ENCODE measurements at regions not wholly inside any gene's neighbourhood (a gene's known extent, or its start where the extent isn't known, plus 50 kb on each side); places are given as distances from the start of the nearest gene placed in this dataset.
"Not testable (repeated sequence)": the region's sequence is repeated elsewhere in the genome, so short reads cannot be mapped to it uniquely, and the experiment has no call there.

DNA sequence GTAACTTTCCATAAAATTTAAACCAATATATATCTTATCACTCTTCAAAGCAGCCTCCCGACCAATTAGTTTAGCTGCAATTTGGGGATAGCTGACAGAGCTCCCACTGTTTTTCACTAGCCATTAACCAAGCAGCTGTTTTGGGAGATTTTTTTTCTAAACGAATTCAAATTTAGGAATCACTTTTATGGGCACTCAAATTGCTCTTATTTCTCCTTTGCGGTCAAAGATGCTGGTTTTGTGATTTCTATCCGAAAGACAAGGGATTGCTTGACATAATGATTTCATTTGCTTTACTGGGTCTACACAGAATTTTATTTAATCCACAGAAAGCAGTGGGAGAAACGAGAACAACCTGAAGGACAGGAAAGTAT, 505.7 kb upstream of the IL12A start:
- DNase-seq: no peak

DNA sequence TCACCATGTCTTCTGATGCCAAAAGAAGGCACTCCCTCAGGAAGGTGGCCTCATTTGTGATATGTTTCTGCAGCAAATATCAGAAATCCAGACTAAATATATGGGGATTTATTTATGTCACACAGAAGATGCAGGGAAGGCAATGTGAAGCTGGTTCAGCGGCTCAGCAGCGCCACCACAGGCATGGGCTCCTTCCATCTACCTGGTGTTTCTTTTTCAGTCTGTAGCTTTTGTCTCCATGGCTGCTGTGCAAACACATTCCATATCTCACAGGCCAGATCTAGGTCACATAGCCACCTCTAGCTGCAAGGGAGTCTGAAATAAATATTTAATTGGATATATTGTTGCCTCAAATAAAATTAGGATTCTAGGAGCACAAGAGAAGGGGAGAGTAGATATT, 502.1 kb upstream of the IL12A start:
- DNase-seq: no peak

- DNase-seq: no peak
Observed at GRCh38 chr3:159487304-159487703, 501.3 kb upstream of the IL12A start.

DNA sequence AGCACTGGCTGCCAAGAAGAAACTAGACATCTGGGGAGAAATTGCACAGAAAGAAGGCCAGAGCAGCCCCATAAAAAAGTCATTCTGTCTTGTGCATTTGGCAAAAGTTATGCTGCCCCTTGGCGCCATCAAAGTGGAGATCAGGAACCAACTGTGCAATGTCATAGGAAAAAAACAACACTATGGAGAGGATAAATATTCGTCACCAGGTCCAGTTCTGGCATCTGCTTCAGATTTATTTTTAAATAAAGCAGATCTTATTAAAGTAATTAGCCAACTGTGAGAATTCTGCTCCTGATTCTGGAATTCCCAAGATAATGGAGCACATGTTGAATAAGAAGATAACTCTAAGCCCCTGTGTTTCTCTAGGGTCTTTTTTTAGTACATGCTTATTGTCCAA, 500.0 kb upstream of the IL12A start:
- DNase-seq: no peak

- no peak for DNase-seq
Observed at GRCh38 chr3:159497361-159497760, 491.3 kb upstream of the IL12A start.

GRCh38 chr3:159499031-159499793, 489.4 kb upstream of the IL12A start:
- no peak for DNase-seq

GRCh38 chr3:159501029-159501428, 487.6 kb upstream of the IL12A start:
- DNase-seq: no peak

DNA sequence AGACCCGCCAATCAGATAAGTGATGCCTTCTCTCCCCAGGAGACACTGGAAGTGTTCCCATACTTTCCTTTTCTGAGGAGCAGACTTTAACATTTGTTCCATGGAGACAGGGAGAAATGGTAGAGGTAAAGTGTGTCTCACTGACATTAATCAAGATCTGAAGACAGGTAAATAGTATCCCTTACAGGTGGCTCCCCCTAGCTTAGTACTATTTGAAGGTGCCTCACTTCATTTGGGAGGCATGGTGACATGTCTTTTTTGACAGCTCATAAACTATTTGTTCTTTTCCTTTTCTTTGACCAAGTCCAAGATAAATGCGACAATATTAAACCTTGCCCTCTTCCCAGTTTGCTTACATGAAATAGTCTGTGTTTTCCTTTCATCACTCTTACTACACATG, 485.6 kb upstream of the IL12A start:
- DNase-seq: no peak

GRCh38 chr3:159510988-159511387, 477.6 kb upstream of the IL12A start:
- not testable (repeated sequence) for DNase-seq

GRCh38 chr3:159513444-159513843, 475.2 kb upstream of the IL12A start:
- DNase-seq: no peak

DNA sequence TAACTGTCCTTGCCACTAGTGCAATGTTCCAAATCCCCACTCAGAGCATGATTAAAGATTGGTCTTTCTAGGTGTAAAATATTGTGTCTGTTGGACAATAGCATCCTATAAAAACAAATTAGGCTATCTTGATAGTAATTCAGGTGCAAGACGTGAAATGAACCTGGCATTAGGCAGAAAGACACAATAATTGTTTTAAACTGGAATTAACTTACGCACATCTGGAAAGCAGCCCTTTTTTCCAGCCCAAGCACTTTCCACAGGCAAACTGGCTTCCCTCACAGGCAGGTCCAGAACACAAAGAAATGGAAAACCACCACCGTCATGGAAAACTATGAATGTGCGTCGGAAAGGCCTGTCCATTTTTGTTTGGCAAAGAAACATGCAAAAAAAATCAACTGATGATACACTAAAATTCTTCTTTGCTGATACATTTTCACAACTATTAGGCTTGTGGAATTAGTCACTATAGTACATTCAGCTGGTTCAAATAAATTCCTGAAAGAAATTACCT, 474.7 kb upstream of the IL12A start:
- no peak for DNase-seq

DNA sequence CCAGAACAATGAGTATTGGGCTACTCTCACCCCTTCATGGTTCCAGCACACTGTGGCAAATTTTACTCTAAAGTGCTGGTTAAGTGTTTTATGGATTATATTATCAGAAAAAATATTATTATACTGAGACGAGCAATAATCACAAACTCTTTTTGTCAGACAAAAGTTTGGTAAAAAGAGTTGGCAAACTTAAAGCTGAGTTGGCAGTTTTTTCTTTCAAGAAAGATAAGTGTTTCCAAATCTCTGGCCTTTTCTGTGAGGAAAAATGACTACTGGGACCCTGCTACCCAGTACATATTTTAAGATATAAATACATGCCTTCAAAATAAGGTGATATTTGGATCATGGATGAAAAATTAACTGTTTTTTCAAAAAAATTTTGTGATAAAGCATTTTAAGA, 471.5 kb upstream of the IL12A start:
- DNase-seq: no peak

- DNase-seq: no peak
Observed at GRCh38 chr3:159520638-159521037, 468.0 kb upstream of the IL12A start.

DNA sequence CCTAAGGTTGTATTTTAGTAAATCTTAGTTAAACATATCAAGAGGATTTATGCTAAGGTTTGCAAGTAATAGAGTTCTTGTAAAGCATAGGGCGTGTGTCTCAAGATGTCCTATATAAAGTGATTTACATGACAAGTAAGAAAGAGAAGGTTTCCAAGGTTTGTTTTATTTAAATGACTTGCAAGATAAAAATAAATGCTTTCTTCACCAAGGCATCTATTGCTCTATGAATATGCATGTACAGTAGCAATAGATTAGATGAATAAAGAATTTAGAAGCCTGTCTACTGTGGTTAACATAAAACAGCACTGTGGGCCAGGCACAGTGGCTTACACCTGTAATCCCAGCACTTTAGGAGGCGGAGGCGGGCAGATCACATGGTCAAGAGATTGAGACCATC, 466.4 kb upstream of the IL12A start:
- DNase-seq: no peak

DNA sequence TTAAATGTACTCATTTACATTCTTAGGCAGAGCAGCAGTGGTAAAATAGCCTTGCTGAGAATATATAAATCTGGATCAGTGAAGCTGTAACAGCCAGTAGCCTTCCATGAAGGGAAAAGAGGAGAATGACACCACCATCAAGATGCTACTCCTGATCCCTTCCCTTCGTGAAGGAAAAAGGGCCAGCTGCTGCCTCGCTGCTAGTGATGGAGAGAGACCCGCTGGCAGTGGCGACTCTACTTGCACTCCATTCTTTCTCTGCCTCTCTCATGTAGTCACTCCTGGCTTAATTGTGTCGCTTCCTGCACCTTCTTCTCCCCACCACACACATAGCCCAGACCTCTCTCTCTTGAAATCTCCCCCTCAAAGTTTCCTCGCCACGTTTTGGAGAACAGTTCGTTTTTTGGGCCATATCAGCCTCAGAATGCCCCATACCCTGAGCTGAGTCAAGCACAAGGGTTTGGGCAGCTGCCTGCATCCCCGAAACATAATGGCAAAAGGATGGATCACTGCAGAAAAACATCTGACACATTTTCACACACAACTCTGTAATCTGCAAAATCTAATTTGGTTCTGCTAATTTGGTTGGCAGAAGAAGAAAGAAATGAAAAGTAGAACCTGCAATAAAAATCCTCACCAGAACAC, 460.3 kb upstream of the IL12A start:
- no peak for DNase-seq

GRCh38 chr3:159532577-159532976, 456.1 kb upstream of the IL12A start:
- no peak for DNase-seq

DNA sequence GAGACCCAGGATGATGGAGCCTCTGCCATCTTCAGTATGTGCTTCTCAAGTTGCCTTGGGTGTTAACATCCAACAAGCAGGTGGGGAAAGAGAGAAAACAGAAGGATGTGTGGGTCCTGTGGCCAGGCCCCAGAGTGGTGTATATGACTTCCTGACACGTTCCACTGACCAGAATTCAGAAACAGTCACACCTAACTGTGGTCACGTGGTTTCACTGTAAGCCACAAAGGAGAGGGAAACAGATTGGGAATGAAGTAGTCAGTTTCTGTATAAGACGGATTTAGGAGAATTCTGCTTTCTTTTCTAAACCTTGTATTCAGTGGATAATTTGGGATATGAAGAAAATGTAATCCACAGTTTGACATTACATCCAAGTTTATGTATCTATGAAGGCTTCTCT, 454.1 kb upstream of the IL12A start:
- DNase-seq: no peak

DNA sequence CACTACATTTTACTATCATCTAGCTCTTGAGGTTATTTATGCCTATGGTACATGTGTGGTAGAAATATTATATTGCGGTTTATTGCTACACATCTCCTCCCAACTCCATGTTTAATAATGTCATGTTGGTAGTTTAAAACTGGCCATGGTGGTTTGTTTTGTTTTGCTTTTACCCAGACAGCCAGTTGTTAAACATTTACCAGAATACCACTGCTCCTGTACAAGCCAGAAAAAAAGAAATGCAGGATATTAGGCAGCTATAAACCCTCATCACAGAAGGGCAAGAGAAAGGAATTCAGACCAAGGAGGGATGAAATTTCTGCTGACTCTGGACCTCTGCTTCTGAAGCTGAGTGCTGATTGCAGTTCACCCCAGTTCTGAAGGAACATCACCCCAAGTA, 451.8 kb upstream of the IL12A start:
- DNase-seq: no peak

DNA sequence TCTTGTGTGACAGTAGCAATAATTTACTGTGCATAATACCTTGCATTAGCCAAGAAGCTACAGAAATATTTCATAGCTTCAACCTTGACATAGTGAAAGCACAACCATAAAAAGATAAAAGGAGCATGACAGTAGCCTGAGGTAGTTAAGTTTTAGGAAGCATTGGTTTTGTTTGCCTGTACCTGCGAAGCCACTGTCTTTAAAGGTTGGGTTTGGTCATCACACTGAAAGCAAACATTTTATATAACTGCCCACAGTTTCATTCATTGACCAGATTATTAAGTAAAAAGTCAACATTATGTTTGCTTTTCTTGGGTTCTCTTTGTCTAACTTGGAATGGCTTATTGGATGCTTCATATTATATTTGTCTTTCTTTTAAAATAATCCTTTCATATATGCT, 450.1 kb upstream of the IL12A start:
- no peak for DNase-seq

DNA sequence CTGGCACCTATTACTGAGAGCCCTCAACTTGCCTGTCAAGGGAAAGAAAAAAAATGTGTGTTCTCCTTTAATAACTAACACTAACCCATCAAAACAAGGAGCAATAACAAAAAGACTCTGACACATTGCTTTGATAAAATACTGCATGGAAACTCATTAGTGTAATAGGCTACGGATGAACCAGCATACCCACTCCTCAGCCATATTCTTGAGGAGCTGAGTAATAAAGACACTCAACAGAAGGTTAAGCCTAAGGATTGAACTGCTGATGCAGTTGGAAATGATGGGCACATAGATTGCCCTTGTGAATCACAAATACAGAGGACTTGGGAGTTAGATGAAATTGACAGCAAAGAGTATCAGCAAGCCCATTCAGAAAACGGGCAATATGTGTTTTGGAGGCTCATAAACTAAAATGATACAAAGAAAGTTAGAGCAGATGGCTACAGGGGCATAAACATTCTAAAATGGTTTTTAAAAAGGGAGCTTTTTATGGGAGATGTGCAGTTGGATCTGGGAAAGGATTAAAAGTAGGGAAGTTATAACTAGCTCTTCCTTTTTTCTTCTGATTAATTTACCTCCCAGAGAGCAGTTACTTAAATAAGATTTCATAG, 447.6 kb upstream of the IL12A start:
- DNase-seq: no peak

GRCh38 chr3:159548675-159549335, 439.8 kb upstream of the IL12A start:
- DNase-seq: no peak

- DNase-seq: no peak
Observed at GRCh38 chr3:159555205-159555604, 433.4 kb upstream of the IL12A start.

GRCh38 chr3:159559771-159560170, 428.9 kb upstream of the IL12A start:
- DNase-seq: no peak
